ENCODE measurements at regions not wholly inside any gene's neighbourhood (a gene's known extent, or its start where the extent isn't known, plus 50 kb on each side); places are given as distances from the start of the nearest gene placed in this dataset.
"Not testable (repeated sequence)": the region's sequence is repeated elsewhere in the genome, so short reads cannot be mapped to it uniquely, and the experiment has no call there.

GRCh38 chr3:34075975-34076374 is 277.5 kb downstream of the PDCD6IP start:
- Histone ChIP-seq H2AFZ (ENCODE audit: low read depth, low read length) (no peak overlapping the region), H3K14ac (ENCODE audit: low read length in 2 of 2) (no peak overlapping the region), H3K4me2 (ENCODE audit: low read length, poor library complexity, severe bottlenecking) (no peak overlapping the region), H3K36me3 (ENCODE audit: control insufficient read depth in 1 of 2, insufficient read depth in 2 of 2, low read depth in 1 of 2, low read length in 2 of 2) (no peaks in the 10 kb centered on the region), H2BK120ac (ENCODE audit: low read depth, low read length) (no peak overlapping the region), H3K23ac (ENCODE audit: low read length in 2 of 2) (no peak overlapping the region), H3K4me1 (ENCODE audit: control insufficient read depth, insufficient read depth, low read depth, low read length) (peaks cover 2% of the 10 kb centered on the region), H3K4ac (ENCODE audit: low read depth in 1 of 2, low read length in 2 of 2) (no peak overlapping the region), H3K27me3 (ENCODE audit: control insufficient read depth in 1 of 2, insufficient read depth in 1 of 2, low read length in 2 of 2) (no peaks in the 10 kb centered on the region), H4K8ac (ENCODE audit: low read length) (no peak overlapping the region), H2BK12ac (ENCODE audit: low read length in 2 of 2) (no peak overlapping the region), H2BK15ac (ENCODE audit: low read depth, poor library complexity, severe bottlenecking) (no peak overlapping the region), H3K27ac (ENCODE audit: low read length, poor library complexity, severe bottlenecking) (no peak overlapping the region), H4K91ac (ENCODE audit: low read length) (no peak overlapping the region), H2AK5ac (ENCODE audit: low read length, severe bottlenecking) (peak overlapping the region; percentile 19), H3K18ac (ENCODE audit: low read depth in 1 of 2, low read length in 2 of 2) (no peak overlapping the region), H3K9ac (ENCODE audit: low read length) (no peak overlapping the region), H3K9me3 (ENCODE audit: control insufficient read depth, low read length) (no peaks in the 10 kb centered on the region), H3K4me3 (ENCODE audit: insufficient read depth in 1 of 2, low read depth in 1 of 2, low read length in 2 of 2) (no peak overlapping the region), H3K79me1 (replicated peaks; ENCODE audit: low read length, poor library complexity, severe bottlenecking) (no peaks in the 10 kb centered on the region), H2BK5ac (ENCODE audit: low read depth, low read length, poor library complexity, severe bottlenecking) (no peak overlapping the region)
- WGBS: 85% methylated on average over 8 of the region's 8 CpGs
- no peak for DNase-seq

GRCh38 chr3:34077417-34078195 is 279.2 kb downstream of the PDCD6IP start:
- WGBS: 81% methylated on average over 13 of the region's 13 CpGs
- H2BK12ac ChIP-seq (ENCODE audit: low read length in 2 of 2): no peak overlapping the region
- H2BK120ac ChIP-seq (ENCODE audit: low read depth, low read length): no peak overlapping the region
- no peaks in the 10 kb centered on the region for H3K9me3 ChIP-seq (ENCODE audit: control insufficient read depth, low read length)
- H4K91ac ChIP-seq (ENCODE audit: low read length): no peak overlapping the region
- H3K9ac ChIP-seq (ENCODE audit: low read length): no peak overlapping the region
- peak overlapping the region; percentile 68 for H3K4me2 ChIP-seq (ENCODE audit: low read length, poor library complexity, severe bottlenecking)
- peaks cover 2% of the 10 kb centered on the region for H3K4me1 ChIP-seq (ENCODE audit: control insufficient read depth, insufficient read depth, low read depth, low read length)
- no peak overlapping the region for H2BK15ac ChIP-seq (ENCODE audit: low read depth, poor library complexity, severe bottlenecking)
- H3K36me3 ChIP-seq (ENCODE audit: control insufficient read depth in 1 of 2, insufficient read depth in 2 of 2, low read depth in 1 of 2, low read length in 2 of 2): no peaks in the 10 kb centered on the region
- H3K79me1 ChIP-seq (replicated peaks; ENCODE audit: low read length, poor library complexity, severe bottlenecking): no peaks in the 10 kb centered on the region
- no peak overlapping the region for H3K4ac ChIP-seq (ENCODE audit: low read depth in 1 of 2, low read length in 2 of 2)
- no peak overlapping the region for H2BK5ac ChIP-seq (ENCODE audit: low read depth, low read length, poor library complexity, severe bottlenecking)
- no peaks in the 10 kb centered on the region for H3K27me3 ChIP-seq (ENCODE audit: control insufficient read depth in 1 of 2, insufficient read depth in 1 of 2, low read length in 2 of 2)
- no peak overlapping the region for H3K4me3 ChIP-seq (ENCODE audit: insufficient read depth in 1 of 2, low read depth in 1 of 2, low read length in 2 of 2)
- no peak overlapping the region for H2AFZ ChIP-seq (ENCODE audit: low read depth, low read length)
- no peak overlapping the region for H3K23ac ChIP-seq (ENCODE audit: low read length in 2 of 2)
- no peak overlapping the region for H3K14ac ChIP-seq (ENCODE audit: low read length in 2 of 2)
- H3K27ac ChIP-seq (ENCODE audit: low read length, poor library complexity, severe bottlenecking): peak overlapping the region; percentile 4
- H2AK5ac ChIP-seq (ENCODE audit: low read length, severe bottlenecking): no peak overlapping the region
- no peak overlapping the region for H3K18ac ChIP-seq (ENCODE audit: low read depth in 1 of 2, low read length in 2 of 2)
- DNase-seq: no peak
- no peak overlapping the region for H4K8ac ChIP-seq (ENCODE audit: low read length)

GRCh38 chr3:34078418-34078817 is 280.0 kb downstream of the PDCD6IP start:
- no peak overlapping the region for H3K18ac ChIP-seq (ENCODE audit: low read depth in 1 of 2, low read length in 2 of 2)
- no peak overlapping the region for H2BK120ac ChIP-seq (ENCODE audit: low read depth, low read length)
- H4K8ac ChIP-seq (ENCODE audit: low read length): no peak overlapping the region
- H3K4me1 ChIP-seq (ENCODE audit: control insufficient read depth, insufficient read depth, low read depth, low read length): peaks cover 2% of the 10 kb centered on the region
- no peak overlapping the region for H2AK5ac ChIP-seq (ENCODE audit: low read length, severe bottlenecking)
- H3K27ac ChIP-seq (ENCODE audit: low read length, poor library complexity, severe bottlenecking): no peak overlapping the region
- no peaks in the 10 kb centered on the region for H3K27me3 ChIP-seq (ENCODE audit: control insufficient read depth in 1 of 2, insufficient read depth in 1 of 2, low read length in 2 of 2)
- H3K9me3 ChIP-seq (ENCODE audit: control insufficient read depth, low read length): no peaks in the 10 kb centered on the region
- no peak overlapping the region for H2BK15ac ChIP-seq (ENCODE audit: low read depth, poor library complexity, severe bottlenecking)
- H3K4ac ChIP-seq (ENCODE audit: low read depth in 1 of 2, low read length in 2 of 2): no peak overlapping the region
- H3K23ac ChIP-seq (ENCODE audit: low read length in 2 of 2): no peak overlapping the region
- H3K14ac ChIP-seq (ENCODE audit: low read length in 2 of 2): no peak overlapping the region
- H2AFZ ChIP-seq (ENCODE audit: low read depth, low read length): no peak overlapping the region
- H3K4me2 ChIP-seq (ENCODE audit: low read length, poor library complexity, severe bottlenecking): no peak overlapping the region
- no peak for DNase-seq
- H2BK12ac ChIP-seq (ENCODE audit: low read length in 2 of 2): no peak overlapping the region
- H3K4me3 ChIP-seq (ENCODE audit: insufficient read depth in 1 of 2, low read depth in 1 of 2, low read length in 2 of 2): no peak overlapping the region
- H3K79me1 ChIP-seq (replicated peaks; ENCODE audit: low read length, poor library complexity, severe bottlenecking): no peaks in the 10 kb centered on the region
- no peak overlapping the region for H2BK5ac ChIP-seq (ENCODE audit: low read depth, low read length, poor library complexity, severe bottlenecking)
- H3K36me3 ChIP-seq (ENCODE audit: control insufficient read depth in 1 of 2, insufficient read depth in 2 of 2, low read depth in 1 of 2, low read length in 2 of 2): no peaks in the 10 kb centered on the region
- no peak overlapping the region for H3K9ac ChIP-seq (ENCODE audit: low read length)
- no peak overlapping the region for H4K91ac ChIP-seq (ENCODE audit: low read length)
- 78% methylated on average over 2 of the region's 2 CpGs for WGBS

- H3K27me3 ChIP-seq (ENCODE audit: control insufficient read depth in 1 of 2, insufficient read depth in 1 of 2, low read length in 2 of 2); H2BK15ac ChIP-seq (ENCODE audit: low read depth, poor library complexity, severe bottlenecking); DNase-seq; H3K4me1 ChIP-seq (ENCODE audit: control insufficient read depth, insufficient read depth, low read depth, low read length); H3K79me1 ChIP-seq (replicated peaks; ENCODE audit: low read length, poor library complexity, severe bottlenecking); H2BK5ac ChIP-seq (ENCODE audit: low read depth, low read length, poor library complexity, severe bottlenecking); H4K8ac ChIP-seq (ENCODE audit: low read length); H2AK5ac ChIP-seq (ENCODE audit: low read length, severe bottlenecking); H3K4ac ChIP-seq (ENCODE audit: low read depth in 1 of 2, low read length in 2 of 2); H3K4me3 ChIP-seq (ENCODE audit: insufficient read depth in 1 of 2, low read depth in 1 of 2, low read length in 2 of 2); H3K23ac ChIP-seq (ENCODE audit: low read length in 2 of 2); H3K18ac ChIP-seq (ENCODE audit: low read depth in 1 of 2, low read length in 2 of 2); H3K27ac ChIP-seq (ENCODE audit: low read length, poor library complexity, severe bottlenecking); H4K91ac ChIP-seq (ENCODE audit: low read length); H2BK12ac ChIP-seq (ENCODE audit: low read length in 2 of 2); H3K9me3 ChIP-seq (ENCODE audit: control insufficient read depth, low read length); H3K4me2 ChIP-seq (ENCODE audit: low read length, poor library complexity, severe bottlenecking); H3K14ac ChIP-seq (ENCODE audit: low read length in 2 of 2); H3K9ac ChIP-seq (ENCODE audit: low read length); H3K36me3 ChIP-seq (ENCODE audit: control insufficient read depth in 1 of 2, insufficient read depth in 2 of 2, low read depth in 1 of 2, low read length in 2 of 2); H2BK120ac ChIP-seq (ENCODE audit: low read depth, low read length); H2AFZ ChIP-seq (ENCODE audit: low read depth, low read length): not testable (repeated sequence)
- WGBS: no CpG with 5 or more reads among the region's 3 CpGs
Observed at GRCh38 chr3:34079849-34080248, 281.4 kb downstream of the PDCD6IP start.

All from mesenchymal stem cell (in vitro differentiated cells and primary cell).